Activated gamma-delta T cell (primary cell): ENCODE measurements at regions not wholly inside any gene's neighbourhood (a gene's known extent, or its start where the extent isn't known, plus 50 kb on each side); places are given as distances from the start of the nearest gene placed in this dataset.

ENCODE experiments used
- DNase-seq: peaks from one replicate; lab custom pipeline; 2025; lab: John Stamatoyannopoulos, UW

GRCh38 chr15:93485438-93486327, 396.7 kb upstream of the RGMA start:
- DNase-seq, result no peak

- no peak for DNase-seq
These were observed 394.9 kb upstream of the RGMA start for GRCh38 chr15:93483923-93484322.

- no peak for DNase-seq
These were observed 393.7 kb upstream of the RGMA start for GRCh38 chr15:93482731-93483130.

DNA sequence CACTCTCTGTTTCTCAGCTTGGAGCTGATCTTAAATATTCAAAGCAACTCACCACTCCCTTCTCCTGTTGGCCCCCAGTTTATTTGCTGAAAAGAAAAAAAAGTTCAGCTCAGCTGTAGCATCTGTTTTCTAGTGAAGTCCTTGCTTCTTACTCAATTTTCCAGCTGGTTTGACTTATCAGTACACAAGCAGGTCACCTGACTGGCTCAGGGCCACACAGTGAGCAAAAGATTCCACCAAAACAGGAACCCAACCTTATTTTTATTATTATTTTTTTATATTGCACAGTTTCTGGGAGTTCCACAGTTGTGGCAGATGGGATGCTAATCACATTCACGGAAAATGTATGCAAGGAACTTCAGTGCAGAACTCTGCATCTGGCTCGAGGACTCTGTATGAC, 390.7 kb upstream of the RGMA start:
- no peak for DNase-seq

GRCh38 chr15:93478947-93479346, 389.9 kb upstream of the RGMA start:
- DNase-seq, result no peak

GRCh38 chr15:93477721-93478120, 388.7 kb upstream of the RGMA start:
- DNase-seq, result no peak

DNA sequence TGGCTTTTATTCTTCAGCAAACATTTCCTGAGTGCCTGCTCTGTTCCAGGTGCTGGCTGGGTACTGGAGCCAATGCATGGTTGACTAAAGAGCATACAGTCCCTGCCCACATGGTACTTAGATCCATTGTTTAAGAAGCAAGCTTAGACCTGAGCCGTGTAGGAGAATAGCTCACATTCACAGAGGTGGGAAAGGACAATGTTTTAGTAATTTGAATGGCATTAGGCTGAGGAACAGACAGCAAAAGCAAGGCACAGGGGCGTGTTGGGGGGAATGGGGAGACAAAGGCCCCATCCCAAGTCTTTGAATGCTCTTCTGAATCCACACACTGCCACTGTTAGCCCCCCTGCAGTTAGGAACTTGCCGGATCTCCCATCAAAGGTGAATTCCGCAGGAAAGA, 388.2 kb upstream of the RGMA start:
- DNase-seq, result no peak

DNA sequence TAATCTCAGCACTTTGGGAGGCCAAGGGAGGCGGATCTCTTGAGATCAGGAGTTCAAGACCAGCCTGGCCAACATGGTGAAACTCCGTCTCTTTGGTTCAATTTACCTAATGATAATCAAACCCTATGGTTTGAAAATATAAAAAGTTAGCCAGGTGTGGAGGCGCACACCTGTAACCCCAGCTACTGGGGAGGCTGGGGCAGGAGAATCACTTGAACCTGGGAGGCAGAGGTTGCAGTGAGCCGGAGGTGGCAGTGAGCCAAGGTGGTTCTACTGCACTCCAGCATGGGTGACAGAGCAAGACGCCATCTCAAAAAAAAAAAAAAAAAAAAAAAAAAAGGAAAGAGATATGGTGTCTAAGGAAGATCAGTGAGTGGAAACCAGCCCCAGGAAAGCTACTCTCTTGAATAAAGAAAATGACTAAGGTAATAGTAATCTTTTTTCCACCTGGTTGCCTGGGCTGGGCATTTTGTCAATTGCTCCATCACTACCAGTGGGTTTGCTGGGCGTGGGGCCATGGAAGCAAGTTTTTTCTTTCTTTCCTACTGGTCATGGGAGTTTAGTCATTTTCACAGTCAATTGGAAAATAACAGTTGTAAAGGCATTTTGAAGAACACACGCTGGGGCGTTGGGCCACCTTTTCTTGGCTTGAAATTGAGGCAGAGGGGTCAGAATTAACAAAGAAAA, 387.6 kb upstream of the RGMA start:
- DNase-seq, result no peak

- no peak for DNase-seq
These were observed 385.7 kb upstream of the RGMA start for GRCh38 chr15:93474728-93475127.

DNA sequence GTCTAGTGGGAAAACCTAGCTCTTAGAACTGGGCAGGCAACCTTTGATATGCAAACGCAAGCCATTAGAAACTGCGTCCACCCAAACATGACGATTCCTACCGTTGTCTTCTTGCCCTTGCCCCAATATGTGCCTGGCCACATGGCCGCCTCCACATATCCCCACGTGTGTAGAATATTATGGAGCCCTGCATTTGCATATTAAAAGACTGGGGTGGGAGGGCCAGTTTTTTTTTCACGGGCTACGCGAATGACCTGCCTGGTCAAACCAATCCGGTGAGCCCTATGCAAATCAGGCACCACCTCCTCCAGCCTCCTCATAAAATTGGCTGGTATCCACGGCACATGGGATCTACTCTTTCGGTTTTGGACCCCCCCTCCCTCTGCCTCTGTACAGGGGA, 381.0 kb upstream of the RGMA start:
- no peak for DNase-seq

DNA sequence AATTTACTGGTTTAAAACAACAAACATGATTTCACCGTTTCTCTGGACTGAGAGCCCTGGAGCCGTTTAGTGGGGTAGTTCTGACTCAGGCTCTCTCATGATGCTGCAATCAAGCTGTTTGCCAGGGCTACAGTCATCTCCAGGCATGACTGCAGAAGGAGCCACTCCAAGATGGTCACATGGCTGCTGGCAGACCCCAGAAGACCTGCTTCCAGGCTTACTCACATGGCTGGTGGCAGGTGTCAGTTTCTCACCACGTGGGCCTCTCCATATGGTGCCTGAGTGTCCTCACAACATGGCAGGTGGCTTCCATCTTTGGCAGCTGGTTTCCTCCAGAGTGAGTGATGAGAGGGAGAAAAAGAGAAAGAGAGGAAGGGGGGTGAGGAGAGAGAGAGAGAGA, 378.3 kb upstream of the RGMA start:
- no peak for DNase-seq

DNA sequence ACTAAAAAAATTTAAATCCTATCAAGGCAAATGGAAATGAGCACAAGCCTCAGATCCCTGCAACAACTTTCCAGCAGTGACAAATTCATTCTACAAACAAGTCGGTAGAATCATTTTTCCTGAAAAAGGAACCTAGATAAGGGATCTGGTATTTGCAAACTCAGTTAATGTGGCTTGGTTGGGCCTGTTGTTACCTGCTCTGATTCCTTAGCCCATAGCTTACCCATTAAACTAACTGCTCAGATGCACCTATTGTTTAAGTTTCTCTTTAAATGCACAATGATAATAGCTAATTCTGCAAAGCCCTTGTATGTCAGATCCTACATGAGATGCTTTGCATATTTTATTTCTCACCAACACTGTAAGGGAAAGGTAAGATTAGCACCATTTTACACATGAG, 377.4 kb upstream of the RGMA start:
- DNase-seq, result no peak

- no peak for DNase-seq
These were observed 373.7 kb upstream of the RGMA start for GRCh38 chr15:93462690-93463089.

DNA sequence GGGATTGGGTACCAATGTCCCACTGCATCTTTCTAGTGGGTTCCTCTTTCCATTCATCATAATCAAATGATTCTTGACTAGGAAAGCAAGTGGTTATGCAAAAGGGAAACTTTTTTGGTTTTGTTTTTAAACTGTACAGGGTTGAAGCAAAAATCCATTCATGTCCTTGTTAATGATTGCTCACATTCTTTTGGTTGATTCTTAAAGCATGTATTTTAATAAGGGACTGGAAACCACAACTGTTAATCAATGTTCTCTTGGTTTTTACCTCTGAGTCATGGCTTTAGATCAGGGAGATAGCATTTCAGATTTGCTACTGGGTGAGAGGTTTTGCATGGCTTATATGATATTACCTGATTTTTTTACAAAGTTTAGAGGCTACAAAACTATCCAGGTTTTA, 371.7 kb upstream of the RGMA start:
- DNase-seq, result no peak

DNA sequence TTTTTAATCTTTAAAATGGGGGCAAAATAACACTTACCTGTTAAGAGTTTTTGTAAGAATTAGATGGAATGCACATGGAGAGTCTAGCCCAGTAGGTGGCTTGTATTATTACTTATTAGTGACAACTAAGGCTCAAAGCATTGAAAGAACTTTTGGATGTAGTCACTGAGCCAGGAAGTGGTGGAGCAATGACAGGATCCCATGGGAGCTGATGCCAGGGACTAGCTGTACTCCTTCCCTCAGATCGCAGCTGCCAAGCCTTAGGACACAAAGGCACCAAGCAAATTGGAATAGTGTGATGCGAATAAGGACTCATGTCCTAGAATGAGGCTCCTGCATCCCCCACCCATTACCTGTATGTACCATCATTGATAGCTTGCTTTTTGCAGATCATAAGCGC, 370.4 kb upstream of the RGMA start:
- no peak for DNase-seq

DNA sequence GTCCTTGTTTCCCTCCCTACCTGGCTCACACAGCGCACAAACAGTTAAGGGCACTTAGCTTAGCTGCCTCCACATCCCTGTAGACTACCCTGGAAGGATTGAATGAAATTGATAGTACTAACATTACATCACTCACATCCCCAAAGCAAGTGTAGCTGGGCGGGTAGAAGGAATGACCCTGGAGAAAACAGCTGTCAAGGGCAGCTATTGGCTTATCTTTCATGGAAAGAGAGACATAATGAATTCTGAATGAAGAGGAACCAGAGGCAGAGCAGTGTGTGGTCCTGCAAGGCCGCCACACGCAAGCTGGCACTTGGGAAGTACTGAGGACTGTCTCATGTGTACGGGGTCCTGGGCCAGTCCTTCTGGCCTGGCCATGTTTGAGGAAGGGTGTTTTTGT, 369.6 kb upstream of the RGMA start:
- no peak for DNase-seq

GRCh38 chr15:93454788-93455187, 365.8 kb upstream of the RGMA start:
- DNase-seq, result no peak

DNA sequence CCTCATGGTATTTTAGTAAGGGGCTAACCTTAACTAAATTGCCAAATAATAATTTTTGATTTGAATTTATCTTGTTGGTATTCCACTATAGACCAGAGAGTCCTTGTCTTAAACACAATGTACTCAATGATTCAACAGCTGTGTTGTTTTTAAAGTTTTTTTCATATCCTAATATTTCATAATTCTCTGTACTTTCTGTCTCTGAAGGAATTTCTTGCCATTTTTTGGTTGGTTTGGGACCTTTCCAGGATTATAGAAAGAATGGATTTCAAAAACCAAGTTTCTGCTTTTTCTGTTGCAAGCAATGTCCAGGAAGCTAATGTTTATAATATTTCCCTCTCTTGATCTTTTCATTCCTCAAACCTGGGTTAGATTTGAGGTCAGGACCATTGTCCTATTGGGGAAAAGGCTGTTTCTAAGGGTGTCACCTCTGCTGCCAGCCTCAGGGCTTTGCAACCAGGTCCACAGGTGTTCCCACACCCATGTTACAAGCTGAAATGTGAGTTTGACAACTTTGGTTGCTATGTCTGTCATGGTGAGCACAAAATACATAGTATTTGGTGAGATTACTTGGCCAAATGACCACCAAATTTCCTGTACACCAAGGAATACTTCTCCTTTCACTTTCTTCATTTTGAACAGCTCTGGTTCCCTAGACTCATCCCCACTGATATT, 363.7 kb upstream of the RGMA start:
- DNase-seq, result no peak

- DNase-seq, result no peak
These were observed 362.8 kb upstream of the RGMA start for GRCh38 chr15:93451822-93452221.

DNA sequence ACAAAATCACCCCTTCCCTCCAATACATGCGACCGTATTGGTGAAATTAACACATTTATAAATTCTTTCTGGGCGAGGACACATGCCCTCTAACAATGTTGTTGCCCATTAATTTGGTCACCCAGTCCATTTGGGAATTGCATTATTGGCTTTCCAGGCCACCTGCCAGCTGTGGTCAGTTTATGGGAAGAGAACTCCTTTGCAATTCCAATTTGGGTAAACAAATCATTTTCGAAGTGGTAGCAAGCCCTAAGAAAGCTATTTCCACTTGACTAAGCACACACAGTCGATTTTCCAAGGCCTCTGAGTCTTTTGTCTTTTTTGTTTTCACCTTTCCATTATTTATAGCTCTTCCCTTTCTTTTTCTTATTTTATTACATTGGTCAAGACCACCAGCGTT, 362.3 kb upstream of the RGMA start:
- DNase-seq, result no peak

- no peak for DNase-seq
These were observed 360.8 kb upstream of the RGMA start for GRCh38 chr15:93449798-93450197.

DNA sequence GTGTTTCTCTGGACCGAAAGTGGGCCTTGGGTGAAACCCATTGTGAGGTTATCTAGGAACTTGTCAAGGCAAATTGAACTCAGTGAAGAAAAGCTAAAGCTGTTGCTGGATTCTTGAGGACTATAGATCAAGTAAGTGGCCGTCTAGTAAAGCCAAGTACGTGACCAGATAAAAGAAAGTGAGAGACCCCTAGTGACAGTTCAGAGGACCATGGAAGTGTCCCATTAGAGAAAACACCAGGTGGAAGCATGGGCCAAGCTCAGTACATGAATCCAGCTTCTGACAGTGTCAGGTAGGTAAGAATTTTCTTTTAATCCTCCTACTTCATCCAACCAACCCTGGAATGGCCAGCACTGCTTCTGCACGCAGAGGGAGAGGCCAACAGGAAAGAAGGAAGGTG, 349.3 kb upstream of the RGMA start:
- no peak for DNase-seq

DNA sequence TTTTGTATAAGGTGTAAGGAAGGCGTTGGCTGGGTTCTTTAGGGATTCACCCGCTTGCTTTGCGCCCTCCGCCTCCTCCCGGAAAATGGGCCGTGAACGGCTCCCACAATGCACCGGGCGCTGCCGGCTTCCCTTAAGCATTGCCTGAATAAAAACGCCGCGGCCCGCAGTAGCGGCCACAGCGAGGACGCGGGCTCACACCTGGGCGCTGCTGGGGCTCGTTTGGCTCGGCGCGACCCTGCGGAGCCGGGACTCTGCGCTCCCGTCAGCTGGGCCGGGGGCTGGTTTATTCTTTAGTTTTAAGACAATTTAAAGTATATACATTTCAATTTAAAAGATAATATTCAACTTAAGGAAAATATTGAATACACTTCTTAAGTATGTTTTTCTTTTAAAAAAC, 343.5 kb upstream of the RGMA start:
- no peak for DNase-seq
